CD4-positive, alpha-beta T cell treated with Interleukin-15 for 4 hours (primary cell): ENCODE measurements at regions not wholly inside any gene's neighbourhood (a gene's known extent, or its start where the extent isn't known, plus 50 kb on each side); places are given as distances from the start of the nearest gene placed in this dataset.
A peak's percentile ranks its signal among the peaks of the same experiment; 100 is the strongest.
"Not testable (repeated sequence)": the region's sequence is repeated elsewhere in the genome, so short reads cannot be mapped to it uniquely, and the experiment has no call there.

Source experiments
- DNase-seq: peaks from one replicate; pipeline ENCODE4 v3.0.0-alpha.2; 2020; ENCODE audit warnings: low spot score

- DNase-seq = no peak
Observed at GRCh38 chr6:3961581-3962215, 112.5 kb downstream of the FAM50B start.

- DNase-seq = no peak
Observed at GRCh38 chr6:3962291-3963280, 113.4 kb downstream of the FAM50B start.

DNA sequence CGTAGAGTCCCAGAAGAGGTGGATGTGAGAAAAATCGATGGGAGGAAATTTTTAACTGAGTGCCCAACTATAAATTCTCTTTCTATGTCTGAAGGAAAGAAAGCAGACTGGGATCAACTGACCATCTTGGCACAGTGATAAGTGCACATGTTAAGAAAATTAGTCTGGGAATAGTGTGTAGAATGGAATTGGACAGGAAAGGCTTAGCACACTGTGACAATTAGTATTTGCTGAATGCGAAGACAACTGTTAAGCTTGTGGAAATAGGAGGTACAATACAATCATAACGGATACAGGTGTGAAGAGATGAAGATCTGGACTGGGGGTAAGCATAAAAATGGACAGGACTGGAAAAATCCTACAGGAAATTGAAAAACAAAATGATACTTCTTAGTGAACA lies 114.3 kb downstream of the FAM50B start:
- DNase-seq = no peak

DNA sequence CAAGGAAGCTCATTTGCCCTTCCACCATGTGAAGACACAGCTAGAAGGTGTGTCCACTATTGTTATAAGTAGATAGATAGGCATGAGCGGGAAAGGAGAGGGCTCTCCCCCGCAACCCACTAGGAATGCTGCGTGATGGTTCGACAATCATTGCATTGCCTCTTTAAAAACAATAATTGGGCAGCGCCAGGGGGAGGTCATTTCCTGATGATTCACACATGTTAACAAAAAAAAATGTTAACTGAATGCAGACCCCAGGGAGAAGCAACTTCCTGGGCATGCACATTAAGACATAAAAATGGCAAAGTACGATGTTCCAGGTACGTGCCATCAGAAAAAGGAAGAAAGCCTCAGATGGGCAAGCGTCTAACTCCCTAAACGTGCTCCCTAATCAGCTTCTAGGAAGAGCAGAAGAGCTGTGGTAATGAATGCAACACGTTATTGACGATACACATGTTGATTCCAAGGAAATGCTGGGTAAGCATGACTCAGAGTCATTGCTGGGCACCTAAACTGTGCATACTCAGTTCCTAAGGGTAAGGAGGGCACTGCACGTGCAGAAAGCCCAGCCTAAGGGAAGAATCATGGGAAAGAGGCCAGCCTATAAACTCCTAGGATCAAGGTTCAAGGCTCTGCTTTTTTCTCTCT lies 113.7 kb downstream of the FAM217A start:
- DNase-seq = no peak

DNA sequence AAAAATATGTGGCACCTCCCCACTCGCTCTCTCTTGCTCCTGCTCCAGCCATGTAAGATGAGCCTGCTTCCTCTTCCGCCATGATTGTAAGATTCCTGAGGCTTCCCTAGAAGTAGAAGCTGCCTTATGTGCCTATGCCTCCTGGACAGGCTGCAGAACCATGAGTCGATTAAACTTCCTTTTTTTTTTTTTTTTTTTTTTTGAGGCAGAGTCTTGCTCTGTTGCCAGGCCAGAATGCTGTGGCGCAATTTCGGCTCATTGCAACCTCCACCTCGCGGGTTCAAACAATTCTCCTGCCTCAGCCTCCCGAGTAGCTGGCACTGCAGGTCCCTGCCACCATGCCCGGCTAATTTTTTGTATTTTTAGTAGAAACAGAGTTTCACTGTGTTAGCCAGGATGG lies 112.5 kb downstream of the FAM217A start:
- DNase-seq = no peak

- DNase-seq = no peak
Observed at GRCh38 chr6:3970097-3970496, 108.8 kb downstream of the FAM217A start.

GRCh38 chr6:3973152-3973551 lies 105.8 kb downstream of the FAM217A start:
- not testable (repeated sequence) for DNase-seq

GRCh38 chr6:3977875-3978711 lies 100.8 kb downstream of the FAM217A start:
- DNase-seq = peak; percentile 40

GRCh38 chr6:3978966-3979365 lies 100.0 kb downstream of the FAM217A start:
- not testable (repeated sequence) for DNase-seq

DNA sequence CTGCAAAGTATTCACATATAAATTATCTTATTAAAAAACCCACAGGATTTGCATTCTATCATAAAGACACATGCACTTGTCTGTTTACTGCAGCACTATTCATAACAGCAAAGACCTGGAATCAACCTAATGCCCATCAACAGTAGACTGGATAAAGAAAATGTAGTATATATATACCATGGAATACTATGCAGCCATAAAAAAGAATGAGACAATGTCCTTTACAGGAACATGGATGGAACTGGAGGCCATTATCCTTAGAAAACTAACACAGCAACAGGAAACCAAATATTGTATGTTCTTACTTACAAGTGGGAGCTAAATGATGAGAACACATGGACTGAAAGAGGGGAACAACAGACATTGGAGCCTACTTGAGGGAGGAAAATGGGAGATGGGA lies 97.0 kb downstream of the FAM217A start:
- DNase-seq = no peak

GRCh38 chr6:3983778-3984177 lies 95.2 kb downstream of the FAM217A start:
- no peak for DNase-seq

DNA sequence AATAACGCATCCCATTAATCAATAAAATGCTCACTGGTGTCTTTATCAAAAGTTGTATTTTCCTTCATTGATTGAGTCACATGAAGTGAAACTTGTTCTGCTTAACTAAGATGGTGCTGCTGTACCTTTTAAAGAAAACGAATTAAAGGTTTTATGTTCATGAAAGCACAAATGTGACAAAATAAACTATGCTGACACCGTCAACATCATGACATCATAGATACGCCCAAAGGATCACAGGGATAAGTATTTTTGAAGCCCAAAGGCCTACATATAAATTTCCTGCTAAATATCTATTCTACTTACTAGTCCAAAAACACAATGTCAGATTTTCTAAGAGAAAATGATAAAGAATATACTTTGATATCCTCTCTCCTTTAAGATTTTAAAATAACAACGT lies 94.4 kb downstream of the FAM217A start:
- no peak for DNase-seq

GRCh38 chr6:3986241-3986640 lies 92.7 kb downstream of the FAM217A start:
- no peak for DNase-seq

DNA sequence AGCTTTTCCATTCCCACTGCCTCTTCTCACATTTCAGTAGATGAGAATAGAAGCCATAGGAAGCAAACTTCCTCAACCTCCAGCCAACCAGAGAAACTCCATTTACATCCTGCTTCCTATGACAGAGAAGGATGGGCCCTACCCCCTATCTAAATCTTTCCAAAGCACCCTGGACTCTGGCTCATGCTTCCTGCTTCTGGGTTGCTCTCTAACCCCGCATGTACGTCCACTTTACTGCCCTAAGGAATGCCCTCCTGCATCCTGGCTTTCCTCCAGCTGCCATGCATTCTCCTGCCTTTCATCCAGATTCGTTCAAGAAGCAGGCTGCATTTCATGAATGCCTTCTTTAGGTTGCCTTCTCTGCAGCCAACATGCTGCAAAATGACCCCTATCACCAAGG lies 91.9 kb downstream of the FAM217A start:
- no peak for DNase-seq

GRCh38 chr6:3987576-3987975 lies 91.4 kb downstream of the FAM217A start:
- DNase-seq = no peak

- DNase-seq = peak; percentile 62
Observed at GRCh38 chr6:3990692-3991491, 88.0 kb downstream of the FAM217A start.

DNA sequence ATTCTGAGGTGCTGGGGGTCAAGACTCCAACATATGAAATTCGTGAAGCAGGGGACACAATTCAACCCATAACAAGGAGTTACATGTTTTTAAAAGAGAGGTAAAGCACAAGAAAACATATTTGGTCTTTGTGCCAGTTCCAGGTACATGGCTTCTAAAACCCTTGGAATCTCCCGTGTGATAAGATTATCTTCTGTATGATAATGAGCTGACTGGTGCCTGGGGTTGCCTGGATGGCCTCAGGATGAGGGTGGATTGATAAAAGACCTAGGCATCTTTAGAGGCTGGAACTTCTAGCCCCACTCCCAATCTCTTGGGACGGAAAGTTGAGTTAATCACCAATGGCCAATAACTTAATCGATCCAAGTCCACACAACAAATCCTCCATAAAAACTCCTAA lies 87.0 kb downstream of the FAM217A start:
- DNase-seq = no peak

DNA sequence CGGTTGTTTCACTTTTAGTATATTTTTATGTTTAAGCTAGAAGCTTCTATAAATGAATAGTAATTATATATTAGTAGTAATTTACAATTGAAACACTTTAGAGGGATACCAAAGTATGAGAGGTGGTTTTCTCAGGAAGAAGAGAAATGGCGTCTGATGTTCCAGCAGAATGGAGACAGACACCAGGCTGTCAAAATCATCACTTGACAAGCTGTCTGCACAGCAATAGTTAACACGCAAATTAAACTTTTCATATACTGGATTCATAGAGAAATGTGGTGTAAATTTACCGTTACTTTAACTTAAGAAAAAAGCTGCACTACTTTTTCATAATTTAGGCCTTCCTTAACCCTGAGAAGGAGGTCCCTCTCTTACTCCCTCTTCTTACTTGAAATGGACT lies 82.6 kb downstream of the FAM217A start:
- DNase-seq = no peak

- DNase-seq = no peak
Observed at GRCh38 chr6:3997177-3997770, 81.7 kb downstream of the FAM217A start.

GRCh38 chr6:3999800-4000661 lies 78.9 kb downstream of the FAM217A start:
- DNase-seq = no peak
